ENCODE measurements at regions not wholly inside any gene's neighbourhood (a gene's known extent, or its start where the extent isn't known, plus 50 kb on each side); places are given as distances from the start of the nearest gene placed in this dataset.

DNA sequence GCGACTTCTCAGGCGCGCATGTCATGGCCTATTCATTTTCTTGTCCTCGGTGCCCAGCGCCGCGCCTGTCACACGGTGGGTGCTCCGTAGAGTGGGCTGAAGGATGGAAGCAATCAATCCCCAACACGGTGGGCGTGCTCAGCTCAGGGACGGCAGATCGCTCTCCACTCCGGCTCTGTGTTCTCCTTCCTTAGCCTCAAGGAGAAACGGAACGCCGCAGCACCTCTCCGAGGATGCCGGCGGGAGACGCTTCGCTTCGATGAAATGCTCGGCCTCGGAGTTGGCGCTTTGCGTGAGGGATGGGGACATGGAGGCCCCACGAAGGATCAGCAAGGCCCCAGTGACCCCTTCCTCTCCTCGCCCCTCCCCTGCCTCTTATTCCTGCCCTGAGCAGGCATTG is 199.5 kb downstream of the C9orf50 start:
- no peak overlapping the region for H3K27ac ChIP-seq (ENCODE audit: low read depth, low read length)
- intact Hi-C loops (cut with micrococcal nuclease) = no loop called here
- no peak overlapping the region for H2AFZ ChIP-seq (ENCODE audit: low read depth, low read length, poor library complexity, severe bottlenecking)
- H3K9ac ChIP-seq (ENCODE audit: low read length) = no peak overlapping the region
- TF ChIP-seq CBX3 (IDR thresholded peaks at IDR 0.05; ENCODE audit: low read depth) (no peak), EZH2 (IDR thresholded peaks at IDR 0.05) (no peak), ZFX (IDR thresholded peaks at IDR 0.05) (no peak), YY1 (IDR thresholded peaks at IDR 0.05; ENCODE audit: extremely low read depth, insufficient replicate concordance, low read depth, low read length) (no peak), FOSL1 (IDR thresholded peaks at IDR 0.05; ENCODE audit: low read depth) (no peak), POLR2AphosphoS5 (IDR thresholded peaks at IDR 0.05; ENCODE audit: low read depth, low read length) (no peak), SRF (IDR thresholded peaks at IDR 0.05; ENCODE audit: low read depth) (no peak), TCF7L2 (IDR thresholded peaks at IDR 0.05; ENCODE audit: borderline replicate concordance, extremely low read depth, insufficient read depth, insufficient read length) (no peak), RAD21 (IDR thresholded peaks at IDR 0.05; ENCODE audit: low read depth) (no peak), EZH2phosphoT487 (IDR thresholded peaks at IDR 0.05; ENCODE audit: borderline replicate concordance) (no peak), SP1 (IDR thresholded peaks at IDR 0.05; ENCODE audit: low read depth) (no peak), SIN3A (IDR thresholded peaks at IDR 0.05; ENCODE audit: low read depth) (no peak), JUND (IDR thresholded peaks at IDR 0.05) (no peak)
- TF ChIP-seq, protein P1, sequence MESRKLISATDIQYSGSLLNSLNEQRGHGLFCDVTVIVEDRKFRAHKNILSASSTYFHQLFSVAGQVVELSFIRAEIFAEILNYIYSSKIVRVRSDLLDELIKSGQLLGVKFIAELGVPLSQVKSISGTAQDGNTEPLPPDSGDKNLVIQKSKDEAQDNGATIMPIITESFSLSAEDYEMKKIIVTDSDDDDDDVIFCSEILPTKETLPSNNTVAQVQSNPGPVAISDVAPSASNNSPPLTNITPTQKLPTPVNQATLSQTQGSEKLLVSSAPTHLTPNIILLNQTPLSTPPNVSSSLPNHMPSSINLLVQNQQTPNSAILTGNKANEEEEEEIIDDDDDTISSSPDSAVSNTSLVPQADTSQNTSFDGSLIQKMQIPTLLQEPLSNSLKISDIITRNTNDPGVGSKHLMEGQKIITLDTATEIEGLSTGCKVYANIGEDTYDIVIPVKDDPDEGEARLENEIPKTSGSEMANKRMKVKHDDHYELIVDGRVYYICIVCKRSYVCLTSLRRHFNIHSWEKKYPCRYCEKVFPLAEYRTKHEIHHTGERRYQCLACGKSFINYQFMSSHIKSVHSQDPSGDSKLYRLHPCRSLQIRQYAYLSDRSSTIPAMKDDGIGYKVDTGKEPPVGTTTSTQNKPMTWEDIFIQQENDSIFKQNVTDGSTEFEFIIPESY (IDR thresholded peaks at IDR 0.05; ENCODE audit: extremely low read depth, insufficient replicate concordance, low read length) = no peak
- TF ChIP-seq, protein P2, sequence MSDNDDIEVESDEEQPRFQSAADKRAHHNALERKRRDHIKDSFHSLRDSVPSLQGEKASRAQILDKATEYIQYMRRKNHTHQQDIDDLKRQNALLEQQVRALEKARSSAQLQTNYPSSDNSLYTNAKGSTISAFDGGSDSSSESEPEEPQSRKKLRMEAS (IDR thresholded peaks at IDR 0.05) = no peak
- TF ChIP-seq, protein P3, sequence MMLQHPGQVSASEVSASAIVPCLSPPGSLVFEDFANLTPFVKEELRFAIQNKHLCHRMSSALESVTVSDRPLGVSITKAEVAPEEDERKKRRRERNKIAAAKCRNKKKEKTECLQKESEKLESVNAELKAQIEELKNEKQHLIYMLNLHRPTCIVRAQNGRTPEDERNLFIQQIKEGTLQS (IDR thresholded peaks at IDR 0.05) = no peak
- TF ChIP-seq, protein P4, sequence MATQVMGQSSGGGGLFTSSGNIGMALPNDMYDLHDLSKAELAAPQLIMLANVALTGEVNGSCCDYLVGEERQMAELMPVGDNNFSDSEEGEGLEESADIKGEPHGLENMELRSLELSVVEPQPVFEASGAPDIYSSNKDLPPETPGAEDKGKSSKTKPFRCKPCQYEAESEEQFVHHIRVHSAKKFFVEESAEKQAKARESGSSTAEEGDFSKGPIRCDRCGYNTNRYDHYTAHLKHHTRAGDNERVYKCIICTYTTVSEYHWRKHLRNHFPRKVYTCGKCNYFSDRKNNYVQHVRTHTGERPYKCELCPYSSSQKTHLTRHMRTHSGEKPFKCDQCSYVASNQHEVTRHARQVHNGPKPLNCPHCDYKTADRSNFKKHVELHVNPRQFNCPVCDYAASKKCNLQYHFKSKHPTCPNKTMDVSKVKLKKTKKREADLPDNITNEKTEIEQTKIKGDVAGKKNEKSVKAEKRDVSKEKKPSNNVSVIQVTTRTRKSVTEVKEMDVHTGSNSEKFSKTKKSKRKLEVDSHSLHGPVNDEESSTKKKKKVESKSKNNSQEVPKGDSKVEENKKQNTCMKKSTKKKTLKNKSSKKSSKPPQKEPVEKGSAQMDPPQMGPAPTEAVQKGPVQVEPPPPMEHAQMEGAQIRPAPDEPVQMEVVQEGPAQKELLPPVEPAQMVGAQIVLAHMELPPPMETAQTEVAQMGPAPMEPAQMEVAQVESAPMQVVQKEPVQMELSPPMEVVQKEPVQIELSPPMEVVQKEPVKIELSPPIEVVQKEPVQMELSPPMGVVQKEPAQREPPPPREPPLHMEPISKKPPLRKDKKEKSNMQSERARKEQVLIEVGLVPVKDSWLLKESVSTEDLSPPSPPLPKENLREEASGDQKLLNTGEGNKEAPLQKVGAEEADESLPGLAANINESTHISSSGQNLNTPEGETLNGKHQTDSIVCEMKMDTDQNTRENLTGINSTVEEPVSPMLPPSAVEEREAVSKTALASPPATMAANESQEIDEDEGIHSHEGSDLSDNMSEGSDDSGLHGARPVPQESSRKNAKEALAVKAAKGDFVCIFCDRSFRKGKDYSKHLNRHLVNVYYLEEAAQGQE (IDR thresholded peaks at IDR 0.05; ENCODE audit: low read depth) = no peak
- H3K4me1 ChIP-seq (ENCODE audit: control insufficient read depth in 1 of 2, insufficient read depth in 2 of 2, low read length in 2 of 2) = peaks cover 17 to 44% of the 10 kb centered on the region in 2 experiments; a peak in 3 of 4 replicates
- no peaks in the 10 kb centered on the region for H3K9me3 ChIP-seq (ENCODE audit: control insufficient read depth in 1 of 2, insufficient read depth in 1 of 2, low read depth in 1 of 2, low read length in 2 of 2)
- no peak overlapping the region for H3K4me3 ChIP-seq (replicated peaks in 1 of 2; ENCODE audit: low read depth in 1 of 2, low read length in 2 of 2)
- no peaks in the 10 kb centered on the region for H3K36me3 ChIP-seq (ENCODE audit: control insufficient read depth in 1 of 2, insufficient read depth in 2 of 2, low read length in 2 of 2)
- BruUV-seq (replicated peaks) = no TSS peak
- H3K79me2 ChIP-seq (ENCODE audit: insufficient read depth, low read length) = no peaks in the 10 kb centered on the region
- ChIA-PET POLR2A (interaction anchor here (0.5 kb wide), 1 partner anchor 62 kb away, joined by 3 read pairs; no protein-coding TSS in a partner anchor), CTCF (no interaction called here), RAD21 (ENCODE audit: low non-redundant PET in 1 of 2, low total read pairs in 2 of 2, uncharacterized antibody in 2 of 2, unreplicated experiment in 2 of 2) (interaction anchor here in 1 of 2 experiments (0.6 kb wide), 1 partner anchor 202 kb away, joined by 6 read pairs; no protein-coding TSS in a partner anchor)
- no peaks in the 10 kb centered on the region for H4K20me1 ChIP-seq (ENCODE audit: insufficient read depth)
- H3K9me2 ChIP-seq (ENCODE audit: insufficient read depth) = no peaks in the 10 kb centered on the region
- DNase-seq (ENCODE audit: low read depth, low spot score) (no peak), ATAC-seq (no peak)
- H3K4me2 ChIP-seq (ENCODE audit: low read length) = no peak overlapping the region
- H3K27me3 ChIP-seq (ENCODE audit: insufficient read depth, low read length) = no peaks in the 10 kb centered on the region
